Brain microvascular endothelial cell (primary cell): ENCODE measurements at regions not wholly inside any gene's neighbourhood (a gene's known extent, or its start where the extent isn't known, plus 50 kb on each side); places are given as distances from the start of the nearest gene placed in this dataset.

Experiments
- DNase-seq: peaks from one replicate; pipeline ENCODE4 v3.0.0-alpha.2; 2020
- H3K27ac ChIP-seq: fragments of 250-450 bp; sonication (Bioruptor Pico); 2 replicates; pipeline ENCODE4 v1.5.1; 2020; ENCODE audit warnings: mild to moderate bottlenecking, moderate library complexity
- H3K27me3 ChIP-seq: fragments of 250-450 bp; sonication (Bioruptor Pico); replicated peaks from 2 replicates; pipeline ENCODE4 v1.5.1; 2020; ENCODE audit warnings: mild to moderate bottlenecking
- H3K36me3 ChIP-seq: fragments of 250-450 bp; sonication (Bioruptor Pico); replicated peaks from 2 replicates; pipeline ENCODE4 v1.5.1; 2020; ENCODE audit warnings: mild to moderate bottlenecking
- H3K4me3 ChIP-seq: 2 replicates; pipeline ENCODE4 v1.5.1; 2011; ENCODE audit warnings: low read depth, mild to moderate bottlenecking, control low read depth, low read length, moderate library complexity
- in situ Hi-C: cut with HindIII; loops from 2 replicates; pipeline ENCODE4 v1.10.0; 2017; ENCODE audit warnings: low sequenced_read_pairs, low pct_ligation_motif_present
- TF ChIP-seq, protein P1 (sequence below): IDR thresholded peaks from 2 replicates; pipeline ENCODE4 v1.5.1; 2011; ENCODE audit warnings: low read depth, mild to moderate bottlenecking, moderate library complexity, low read length, control low read depth, inconsistent platforms; ENCODE audit errors: missing control alignments

GRCh38 chr16:63568164-63568563 lies 1531.9 kb upstream of the CDH8 start:
- in situ Hi-C loops = no loop called here
- no peaks in the 10 kb centered on the region for H3K27me3 ChIP-seq
- H3K4me3 ChIP-seq = no peak overlapping the region
- no peak overlapping the region for H3K27ac ChIP-seq
- no peak for DNase-seq
- H3K36me3 ChIP-seq = no peaks in the 10 kb centered on the region
- TF ChIP-seq, protein P1, sequence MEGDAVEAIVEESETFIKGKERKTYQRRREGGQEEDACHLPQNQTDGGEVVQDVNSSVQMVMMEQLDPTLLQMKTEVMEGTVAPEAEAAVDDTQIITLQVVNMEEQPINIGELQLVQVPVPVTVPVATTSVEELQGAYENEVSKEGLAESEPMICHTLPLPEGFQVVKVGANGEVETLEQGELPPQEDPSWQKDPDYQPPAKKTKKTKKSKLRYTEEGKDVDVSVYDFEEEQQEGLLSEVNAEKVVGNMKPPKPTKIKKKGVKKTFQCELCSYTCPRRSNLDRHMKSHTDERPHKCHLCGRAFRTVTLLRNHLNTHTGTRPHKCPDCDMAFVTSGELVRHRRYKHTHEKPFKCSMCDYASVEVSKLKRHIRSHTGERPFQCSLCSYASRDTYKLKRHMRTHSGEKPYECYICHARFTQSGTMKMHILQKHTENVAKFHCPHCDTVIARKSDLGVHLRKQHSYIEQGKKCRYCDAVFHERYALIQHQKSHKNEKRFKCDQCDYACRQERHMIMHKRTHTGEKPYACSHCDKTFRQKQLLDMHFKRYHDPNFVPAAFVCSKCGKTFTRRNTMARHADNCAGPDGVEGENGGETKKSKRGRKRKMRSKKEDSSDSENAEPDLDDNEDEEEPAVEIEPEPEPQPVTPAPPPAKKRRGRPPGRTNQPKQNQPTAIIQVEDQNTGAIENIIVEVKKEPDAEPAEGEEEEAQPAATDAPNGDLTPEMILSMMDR = no peak

DNA sequence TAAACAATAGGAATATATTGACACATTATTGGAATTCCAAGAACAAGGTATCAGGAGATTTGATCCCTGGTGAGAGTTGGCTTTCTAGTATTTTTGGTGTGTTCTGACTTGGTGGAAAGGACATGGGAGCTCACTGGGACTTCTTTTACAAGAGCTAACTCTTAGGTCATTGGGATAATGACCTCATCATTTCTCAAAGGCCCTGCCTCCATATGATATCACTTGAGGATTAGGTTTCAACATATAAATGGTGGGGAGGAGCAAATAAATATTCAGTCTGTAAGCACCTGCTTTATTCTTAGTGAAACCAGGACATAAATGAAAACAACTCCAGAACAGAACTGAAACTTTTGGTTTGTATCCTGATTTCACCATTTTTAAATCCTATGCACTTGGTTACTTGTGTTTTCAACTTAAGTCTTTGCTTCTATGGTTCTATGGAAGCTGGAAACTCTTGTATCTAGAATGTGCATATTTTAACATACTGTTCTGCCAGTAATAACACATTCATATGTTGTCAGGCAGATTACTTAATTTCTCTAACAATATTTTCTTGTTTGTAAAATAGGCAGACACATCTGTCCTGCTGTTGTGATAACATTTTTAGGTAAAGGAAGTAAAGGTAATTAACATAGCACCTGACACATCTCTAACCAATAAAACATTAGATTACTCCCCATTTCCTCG lies 1527.7 kb upstream of the CDH8 start:
- H3K36me3 ChIP-seq = no peaks in the 10 kb centered on the region
- no peaks in the 10 kb centered on the region for H3K27me3 ChIP-seq
- H3K4me3 ChIP-seq = no peak overlapping the region
- H3K27ac ChIP-seq = no peak overlapping the region
- no peak for DNase-seq
- in situ Hi-C loops = no loop called here
- TF ChIP-seq, protein P1 = no peak

- Histone ChIP-seq H3K27ac (no peak overlapping the region), H3K36me3 (no peaks in the 10 kb centered on the region), H3K27me3 (no peaks in the 10 kb centered on the region), H3K4me3 (no peak overlapping the region)
- in situ Hi-C loops = no loop called here
- no peak for DNase-seq
- TF ChIP-seq, protein P1 = no peak
Observed at GRCh38 chr16:63553980-63554379, 1517.7 kb upstream of the CDH8 start.

DNA sequence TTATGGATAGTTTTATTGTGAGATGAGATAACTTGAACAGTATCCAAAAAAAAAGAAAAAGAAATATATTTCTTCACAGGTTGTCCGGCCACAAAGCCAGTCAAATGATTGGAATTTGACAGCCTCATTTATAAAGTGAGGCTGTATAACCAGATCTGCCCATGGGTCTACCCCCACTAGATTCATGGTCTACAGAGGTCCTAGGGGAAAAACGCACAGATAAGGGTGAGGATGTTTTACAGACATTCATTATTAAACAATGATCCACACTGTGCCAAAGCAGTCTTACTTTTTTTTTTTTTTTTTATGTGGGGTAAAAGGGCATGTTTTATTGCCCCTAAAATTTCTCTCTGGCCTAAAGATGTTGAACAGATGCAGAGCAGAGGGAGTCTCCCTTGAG lies 1503.0 kb upstream of the CDH8 start:
- no peaks in the 10 kb centered on the region for H3K27me3 ChIP-seq
- no peak overlapping the region for H3K4me3 ChIP-seq
- DNase-seq = no peak
- no peak overlapping the region for H3K27ac ChIP-seq
- TF ChIP-seq, protein P1 = no peak
- H3K36me3 ChIP-seq = no peaks in the 10 kb centered on the region
- in situ Hi-C loops = no loop called here

GRCh38 chr16:63530974-63531373 lies 1494.7 kb upstream of the CDH8 start:
- TF ChIP-seq, protein P1 = no peak
- in situ Hi-C loops = no loop called here
- Histone ChIP-seq H3K4me3 (no peak overlapping the region), H3K27ac (no peak overlapping the region), H3K27me3 (no peaks in the 10 kb centered on the region), H3K36me3 (no peaks in the 10 kb centered on the region)
- no peak for DNase-seq

DNA sequence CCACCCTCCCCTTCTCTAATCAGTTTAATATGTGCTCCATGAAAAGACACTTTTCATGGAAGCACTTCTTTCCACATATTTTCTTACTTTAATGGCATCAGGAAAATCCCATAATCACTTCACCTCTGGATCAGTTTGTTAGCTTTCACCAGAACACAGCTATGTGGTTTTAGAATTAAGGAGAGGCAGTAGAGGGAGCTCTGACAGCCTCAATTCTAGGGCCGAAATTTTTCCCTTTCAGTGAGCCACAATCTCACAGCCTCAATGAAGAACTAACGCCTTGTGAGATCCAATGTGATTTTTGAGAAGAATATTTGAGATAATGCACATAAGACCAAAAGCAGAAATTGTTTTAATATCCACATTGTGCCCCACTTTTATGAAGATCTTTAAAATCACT lies 1494.0 kb upstream of the CDH8 start:
- Histone ChIP-seq H3K4me3 (no peak overlapping the region), H3K36me3 (no peaks in the 10 kb centered on the region), H3K27ac (no peak overlapping the region), H3K27me3 (no peaks in the 10 kb centered on the region)
- no peak for DNase-seq
- in situ Hi-C loops = no loop called here
- TF ChIP-seq, protein P1 = no peak
